ENCODE measurements at regions not wholly inside any gene's neighbourhood (a gene's known extent, or its start where the extent isn't known, plus 50 kb on each side); places are given as distances from the start of the nearest gene placed in this dataset.

- Histone ChIP-seq H3K9ac (ENCODE audit: low read depth in 2 of 2, low read length in 2 of 2) (no peak overlapping the region), H3K4me1 (no peaks in the 10 kb centered on the region), H3K9me3 (no peaks in the 10 kb centered on the region), H3K4me3 (no peak overlapping the region), H3K36me3 (no peaks in the 10 kb centered on the region), H3K27me3 (no peaks in the 10 kb centered on the region), H3K27ac (no peak overlapping the region)
- no peak for DNase-seq
- intact Hi-C loops (cut with DNase I): no loop called here
- TF ChIP-seq CTCF (IDR thresholded peaks at IDR 0.05): no peak
These were observed 130.6 kb upstream of the BTG1 start for GRCh38 chr12:92276276-92276675.

DNA sequence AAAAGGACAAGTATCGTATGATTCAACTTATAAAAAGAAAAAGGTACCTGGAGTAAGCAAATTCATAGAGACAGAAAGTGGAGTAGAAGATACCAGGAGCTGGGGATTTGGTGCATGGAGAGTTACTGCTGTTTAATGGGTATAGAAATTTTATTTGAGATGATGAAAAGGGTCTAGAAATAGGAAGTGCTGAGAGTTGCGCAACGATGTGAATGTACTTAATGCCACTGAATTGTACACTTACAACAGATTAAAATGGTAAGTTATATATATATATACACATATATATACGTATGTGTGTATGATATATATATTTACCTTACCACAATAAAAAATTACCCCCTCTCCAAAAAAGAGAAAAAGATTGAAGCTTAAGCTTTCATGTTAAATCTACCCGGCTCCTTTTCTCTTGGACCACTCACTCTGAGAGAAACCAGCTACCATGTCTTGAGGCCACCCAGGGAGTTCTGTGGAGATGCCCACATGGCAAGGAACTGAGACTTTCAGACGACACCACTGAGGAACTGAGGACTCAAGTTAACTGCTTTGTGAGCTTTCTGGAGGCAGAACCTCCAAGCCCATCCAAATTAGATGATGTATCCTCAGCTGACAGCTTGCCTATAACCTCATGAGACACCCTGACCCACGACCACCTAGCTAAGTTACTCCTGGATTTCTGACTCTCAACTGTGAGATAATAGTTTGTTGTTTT lies 130.0 kb upstream of the BTG1 start:
- Histone ChIP-seq H3K9ac (ENCODE audit: low read depth in 2 of 2, low read length in 2 of 2) (no peak overlapping the region), H3K27ac (no peak overlapping the region), H3K27me3 (no peaks in the 10 kb centered on the region), H3K36me3 (no peaks in the 10 kb centered on the region), H3K4me1 (no peaks in the 10 kb centered on the region), H3K9me3 (no peaks in the 10 kb centered on the region), H3K4me3 (no peak overlapping the region)
- DNase-seq: no peak
- TF ChIP-seq CTCF (IDR thresholded peaks at IDR 0.05): no peak
- intact Hi-C loops (cut with DNase I): no loop called here

- TF ChIP-seq CTCF (IDR thresholded peaks at IDR 0.05): no peak
- intact Hi-C loops (cut with DNase I): no loop called here
- H3K27ac ChIP-seq: no peak overlapping the region
- H3K4me3 ChIP-seq: no peak overlapping the region
- H3K9me3 ChIP-seq: no peaks in the 10 kb centered on the region
- no peak for DNase-seq
- H3K27me3 ChIP-seq: no peaks in the 10 kb centered on the region
- H3K36me3 ChIP-seq: no peaks in the 10 kb centered on the region
- H3K4me1 ChIP-seq: no peaks in the 10 kb centered on the region
- H3K9ac ChIP-seq (ENCODE audit: low read depth in 2 of 2, low read length in 2 of 2): no peak overlapping the region
These were observed 127.4 kb upstream of the BTG1 start for GRCh38 chr12:92273076-92273475.

DNA sequence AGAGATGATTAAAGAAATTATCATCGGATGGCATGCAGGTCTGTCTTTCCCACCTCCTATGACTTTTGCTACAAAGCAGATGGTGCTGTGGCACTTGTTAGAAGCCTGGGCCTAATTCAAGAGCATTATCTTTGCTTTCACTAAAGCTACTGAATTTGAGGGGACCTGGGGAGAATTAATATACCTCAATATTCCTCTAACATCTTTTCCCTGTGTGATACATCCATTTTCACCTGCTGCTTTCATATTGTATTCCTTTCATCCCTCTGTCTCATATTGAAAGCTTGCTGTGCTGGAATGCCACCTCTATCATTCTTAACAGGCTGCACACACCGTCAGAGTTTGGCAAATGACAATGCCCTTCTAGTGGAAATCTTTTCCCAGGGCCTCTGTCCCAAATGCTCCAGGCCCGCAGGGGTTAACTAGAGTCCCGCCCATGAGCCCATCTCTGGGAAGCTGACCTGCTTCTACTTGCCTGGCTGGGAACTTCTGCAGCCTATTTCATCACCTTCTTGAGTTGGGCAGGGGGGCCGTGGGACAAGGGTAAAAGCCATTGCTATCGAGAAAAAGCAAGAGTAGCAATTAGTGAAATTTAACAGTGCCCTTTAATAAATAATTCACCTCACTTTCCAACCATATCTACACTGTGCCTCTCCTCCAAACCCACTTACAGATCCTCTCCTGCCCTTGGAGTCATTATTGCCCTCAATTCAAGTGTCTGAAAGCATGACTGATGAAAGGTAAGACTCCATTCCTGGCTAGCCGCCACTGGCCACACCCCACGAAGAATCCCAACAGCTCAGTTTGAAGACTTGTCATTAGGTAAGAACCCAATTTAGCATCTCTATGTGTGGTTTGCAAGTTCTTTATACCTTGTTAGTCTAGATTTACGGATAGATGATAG lies 126.7 kb upstream of the BTG1 start:
- no peaks in the 10 kb centered on the region for H3K9me3 ChIP-seq
- H3K36me3 ChIP-seq: no peaks in the 10 kb centered on the region
- H3K9ac ChIP-seq (ENCODE audit: low read depth in 2 of 2, low read length in 2 of 2): no peak overlapping the region
- no peak for TF ChIP-seq CTCF (IDR thresholded peaks at IDR 0.05)
- no peaks in the 10 kb centered on the region for H3K27me3 ChIP-seq
- DNase-seq: no peak
- H3K4me3 ChIP-seq: no peak overlapping the region
- no peak overlapping the region for H3K27ac ChIP-seq
- no peaks in the 10 kb centered on the region for H3K4me1 ChIP-seq
- intact Hi-C loops (cut with DNase I): no loop called here

- no peak overlapping the region for H3K4me3 ChIP-seq
- peak; percentile 62 for DNase-seq
- H3K27me3 ChIP-seq: no peaks in the 10 kb centered on the region
- TF ChIP-seq CTCF (IDR thresholded peaks at IDR 0.05): no peak
- H3K9ac ChIP-seq (ENCODE audit: low read depth in 2 of 2, low read length in 2 of 2): no peak overlapping the region
- no peaks in the 10 kb centered on the region for H3K9me3 ChIP-seq
- intact Hi-C loops (cut with DNase I): no loop called here
- H3K36me3 ChIP-seq: no peaks in the 10 kb centered on the region
- H3K27ac ChIP-seq: no peak overlapping the region
- H3K4me1 ChIP-seq: no peaks in the 10 kb centered on the region
These were observed 125.7 kb upstream of the BTG1 start for GRCh38 chr12:92271341-92271740.

All from colonic mucosa (tissue), 4 donors.